Neural progenitor cell (in vitro differentiated cells): ENCODE measurements at regions not wholly inside any gene's neighbourhood (a gene's known extent, or its start where the extent isn't known, plus 50 kb on each side); places are given as distances from the start of the nearest gene placed in this dataset.

Experiments
- DNase-seq: peaks from one replicate; pipeline ENCODE4 v3.0.0-alpha.2; 2016; ENCODE audit warnings: low spot score
- H2AFZ ChIP-seq: fragments of 200-600 bp; sonication (generic); replicated peaks from 2 replicates; pipeline ENCODE4 v1.6.1; 2016; ENCODE audit warnings: antibody characterized with exemption
- H3F3A ChIP-seq: fragments of 200-600 bp; sonication (generic); 2 replicates; pipeline ENCODE4 v1.6.1; 2016; ENCODE audit warnings: antibody characterized with exemption, low read depth
- H3K27ac ChIP-seq: fragments of 200-600 bp; sonication (generic); 2 replicates; pipeline ENCODE4 v1.5.1; 2016; ENCODE audit warnings: mild to moderate bottlenecking
- H3K27me3 ChIP-seq: fragments of 200-600 bp; sonication (generic); 2 replicates; pipeline ENCODE4 v1.6.1; 2016; ENCODE audit warnings: mild to moderate bottlenecking, moderate library complexity
- H3K36me3 ChIP-seq: fragments of 200-600 bp; sonication (generic); 2 replicates; pipeline ENCODE4 v1.5.1; 2016
- H3K4me1 ChIP-seq: fragments of 200-600 bp; sonication (generic); 2 replicates; pipeline ENCODE4 v1.6.1; 2016; ENCODE audit warnings: mixed run types
- H3K4me2 ChIP-seq: fragments of 200-600 bp; sonication (generic); 2 replicates; pipeline ENCODE4 v1.6.1; 2016
- H3K4me3 ChIP-seq: fragments of 200-600 bp; sonication (generic); 2 replicates; pipeline ENCODE4 v1.5.1; 2016
- H3K79me2 ChIP-seq: fragments of 200-600 bp; sonication (generic); 2 replicates; pipeline ENCODE4 v1.6.1; 2016; ENCODE audit warnings: low read depth
- H3K9ac ChIP-seq: fragments of 200-600 bp; sonication (generic); 2 replicates; pipeline ENCODE4 v1.6.1; 2016
- H3K9me3 ChIP-seq: fragments of 200-600 bp; sonication (generic); 2 replicates; pipeline ENCODE4 v1.5.1; 2016; ENCODE audit warnings: low read depth
- H4K20me1 ChIP-seq: fragments of 200-600 bp; sonication (generic); 2 replicates; pipeline ENCODE4 v1.6.1; 2016; ENCODE audit warnings: low read depth
- H3K27ac Mint-ChIP-seq: 3 replicates; pipeline ENCODE4 v1.8.0; 2021; ENCODE audit warnings: mixed read lengths
- H3K27me3 Mint-ChIP-seq: 2 replicates; pipeline ENCODE4 v1.8.0; 2022; ENCODE audit warnings: low read depth, mild to moderate bottlenecking, inconsistent platforms, moderate library complexity, mixed read lengths; ENCODE audit not compliant: insufficient read depth
- H3K36me3 Mint-ChIP-seq: 3 replicates; pipeline ENCODE4 v1.8.0; 2021; ENCODE audit warnings: mixed read lengths
- H3K4me1 Mint-ChIP-seq: 3 replicates; pipeline ENCODE4 v1.8.0; 2021; ENCODE audit warnings: mixed read lengths
- H3K4me3 Mint-ChIP-seq: 3 replicates; pipeline ENCODE4 v1.8.0; 2021; ENCODE audit warnings: mild to moderate bottlenecking, moderate library complexity, mixed read lengths
- H3K9me3 Mint-ChIP-seq: 3 replicates; pipeline ENCODE4 v1.8.0; 2020; ENCODE audit warnings: mixed read lengths
- EZH2 ChIP-seq: fragments of 200-600 bp; sonication (generic); IDR thresholded peaks from 2 replicates; pipeline ENCODE4 v1.6.1; 2017; ENCODE audit warnings: antibody characterized with exemption, mild to moderate bottlenecking, moderate library complexity
- EZH2phosphoT487 ChIP-seq: fragments of 200-600 bp; sonication (generic); IDR thresholded peaks from 2 replicates; pipeline ENCODE4 v1.6.1; 2017; ENCODE audit warnings: antibody characterized with exemption
- TF ChIP-seq, protein P1 (sequence below): fragments of 200-600 bp; sonication (generic); IDR thresholded peaks from 2 replicates; pipeline ENCODE4 v1.5.1; 2017; ENCODE audit warnings: antibody characterized with exemption, mild to moderate bottlenecking

DNA sequence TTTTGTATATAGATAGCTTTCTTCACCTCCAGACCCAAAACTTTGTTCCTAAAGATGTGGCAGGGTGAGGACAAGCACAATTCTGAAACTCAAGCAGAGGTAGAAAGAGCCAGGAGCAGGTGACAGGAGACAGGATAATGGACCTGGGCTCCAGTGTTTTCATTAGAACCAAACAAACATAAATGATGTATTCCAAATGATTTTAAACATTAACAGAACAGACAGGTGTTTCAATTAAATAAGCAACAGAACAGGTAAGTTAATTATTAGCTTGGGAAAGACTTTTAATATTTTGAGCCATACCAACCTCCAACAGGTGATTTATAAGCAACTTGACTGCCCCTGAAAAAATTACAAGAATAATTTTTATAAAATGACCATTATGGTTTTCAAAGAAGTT, 459.4 kb upstream of the LCORL start:
- H3K27me3 ChIP-seq, result no peaks in the 10 kb centered on the region
- no peak overlapping the region for H3K27ac ChIP-seq
- DNase-seq, result no peak
- Mint-ChIP-seq H3K27me3 (peaks cover 4% of the 10 kb centered on the region), H3K4me1 (no peaks in the 10 kb centered on the region), H3K36me3 (peaks cover 3% of the 10 kb centered on the region), H3K4me3 (no peak overlapping the region), H3K9me3 (peaks cover 31% of the 10 kb centered on the region), H3K27ac (no peak overlapping the region)
- H3K4me2 ChIP-seq, result no peak overlapping the region
- no peaks in the 10 kb centered on the region for H4K20me1 ChIP-seq
- H3F3A ChIP-seq, result no peaks in the 10 kb centered on the region
- no peak overlapping the region for H2AFZ ChIP-seq
- no peaks in the 10 kb centered on the region for H3K36me3 ChIP-seq
- H3K4me3 ChIP-seq, result no peak overlapping the region
- no peaks in the 10 kb centered on the region for H3K79me2 ChIP-seq
- H3K4me1 ChIP-seq, result no peaks in the 10 kb centered on the region
- no peak overlapping the region for H3K9ac ChIP-seq
- no peaks in the 10 kb centered on the region for H3K9me3 ChIP-seq
- TF ChIP-seq EZH2phosphoT487 (no peak), EZH2 (no peak)
- TF ChIP-seq, protein P1, sequence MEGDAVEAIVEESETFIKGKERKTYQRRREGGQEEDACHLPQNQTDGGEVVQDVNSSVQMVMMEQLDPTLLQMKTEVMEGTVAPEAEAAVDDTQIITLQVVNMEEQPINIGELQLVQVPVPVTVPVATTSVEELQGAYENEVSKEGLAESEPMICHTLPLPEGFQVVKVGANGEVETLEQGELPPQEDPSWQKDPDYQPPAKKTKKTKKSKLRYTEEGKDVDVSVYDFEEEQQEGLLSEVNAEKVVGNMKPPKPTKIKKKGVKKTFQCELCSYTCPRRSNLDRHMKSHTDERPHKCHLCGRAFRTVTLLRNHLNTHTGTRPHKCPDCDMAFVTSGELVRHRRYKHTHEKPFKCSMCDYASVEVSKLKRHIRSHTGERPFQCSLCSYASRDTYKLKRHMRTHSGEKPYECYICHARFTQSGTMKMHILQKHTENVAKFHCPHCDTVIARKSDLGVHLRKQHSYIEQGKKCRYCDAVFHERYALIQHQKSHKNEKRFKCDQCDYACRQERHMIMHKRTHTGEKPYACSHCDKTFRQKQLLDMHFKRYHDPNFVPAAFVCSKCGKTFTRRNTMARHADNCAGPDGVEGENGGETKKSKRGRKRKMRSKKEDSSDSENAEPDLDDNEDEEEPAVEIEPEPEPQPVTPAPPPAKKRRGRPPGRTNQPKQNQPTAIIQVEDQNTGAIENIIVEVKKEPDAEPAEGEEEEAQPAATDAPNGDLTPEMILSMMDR, result no peak

DNA sequence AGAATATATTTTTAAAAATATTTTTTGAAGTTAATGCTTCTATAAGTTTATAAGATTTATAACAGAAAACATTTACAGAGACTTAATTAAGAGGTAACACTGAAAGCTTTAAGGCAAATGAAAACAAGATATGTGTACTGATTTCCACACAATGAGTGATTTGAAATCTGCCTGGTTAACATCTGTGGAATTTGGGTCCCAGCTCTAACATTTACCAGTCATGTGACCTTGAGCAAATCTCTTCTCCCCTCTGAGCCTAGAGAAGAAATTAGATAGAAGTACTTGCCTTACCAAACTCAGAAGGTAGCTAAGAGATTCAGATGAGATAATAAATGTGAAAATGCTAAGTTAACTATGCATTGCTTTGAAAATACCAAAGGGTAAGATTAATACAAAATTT, 458.8 kb upstream of the LCORL start:
- Histone ChIP-seq H3K4me2 (no peak overlapping the region), H3K4me3 (no peak overlapping the region), H3K9me3 (no peaks in the 10 kb centered on the region), H3F3A (no peaks in the 10 kb centered on the region), H3K27ac (no peak overlapping the region), H3K9ac (no peak overlapping the region), H2AFZ (no peak overlapping the region), H3K79me2 (no peaks in the 10 kb centered on the region), H3K27me3 (no peaks in the 10 kb centered on the region), H3K4me1 (no peaks in the 10 kb centered on the region), H4K20me1 (no peaks in the 10 kb centered on the region), H3K36me3 (no peaks in the 10 kb centered on the region)
- peaks cover 3% of the 10 kb centered on the region for H3K4me1 Mint-ChIP-seq
- H3K36me3 Mint-ChIP-seq, result peaks cover 3% of the 10 kb centered on the region
- H3K4me3 Mint-ChIP-seq, result no peak overlapping the region
- TF ChIP-seq EZH2phosphoT487 (no peak), EZH2 (no peak)
- TF ChIP-seq, protein P1, result no peak
- H3K9me3 Mint-ChIP-seq, result peaks cover 29% of the 10 kb centered on the region
- no peak for DNase-seq
- no peak overlapping the region for H3K27ac Mint-ChIP-seq
- peaks cover 4% of the 10 kb centered on the region for H3K27me3 Mint-ChIP-seq

DNA sequence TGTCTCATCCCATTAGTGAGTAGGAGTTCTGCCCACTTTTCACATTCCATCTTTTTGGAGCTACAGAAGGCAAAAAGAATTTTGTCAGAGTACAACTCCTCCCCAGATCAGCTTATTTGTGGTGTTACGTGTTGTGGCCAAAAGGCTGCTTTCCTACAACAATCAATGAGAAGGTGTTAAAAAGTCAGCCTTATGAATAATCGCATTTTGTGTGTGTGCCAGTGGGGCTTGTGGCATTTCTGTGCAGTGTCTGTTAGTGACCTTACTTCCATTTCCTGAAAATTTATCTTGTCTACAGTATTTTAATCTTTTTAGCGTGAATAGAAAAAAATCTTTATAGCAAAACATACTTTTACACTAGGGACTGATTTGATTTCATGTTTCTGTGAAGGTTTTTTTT, 458.3 kb upstream of the LCORL start:
- Mint-ChIP-seq H3K36me3 (peaks cover 3% of the 10 kb centered on the region), H3K9me3 (peaks cover 24% of the 10 kb centered on the region)

More for the DNA sequence above, 458.3 kb upstream of the LCORL start:
- no peaks in the 10 kb centered on the region for H3K4me1 ChIP-seq
- peaks cover 5% of the 10 kb centered on the region for H3K4me1 Mint-ChIP-seq
- no peaks in the 10 kb centered on the region for H3F3A ChIP-seq
- H3K4me3 ChIP-seq, result no peak overlapping the region
- no peaks in the 10 kb centered on the region for H3K9me3 ChIP-seq
- H3K4me2 ChIP-seq, result no peak overlapping the region
- no peaks in the 10 kb centered on the region for H3K36me3 ChIP-seq
- no peak overlapping the region for H2AFZ ChIP-seq
- no peaks in the 10 kb centered on the region for H3K79me2 ChIP-seq
- no peak for DNase-seq
- H3K4me3 Mint-ChIP-seq, result no peak overlapping the region
- H3K27ac Mint-ChIP-seq, result no peak overlapping the region
- peaks cover 6% of the 10 kb centered on the region for H3K27me3 Mint-ChIP-seq
- H3K27me3 ChIP-seq, result no peaks in the 10 kb centered on the region
- no peak overlapping the region for H3K27ac ChIP-seq
- H4K20me1 ChIP-seq, result no peaks in the 10 kb centered on the region
- no peak for TF ChIP-seq EZH2
- TF ChIP-seq, protein P1, result no peak
- no peak for TF ChIP-seq EZH2phosphoT487
- no peak overlapping the region for H3K9ac ChIP-seq
